Activated naive CD4-positive, alpha-beta T cell treated with anti-CD3 and anti-CD28 coated beads, Interleukin-2, amount 50 U/mL, for 72 hours (primary cell): ENCODE measurements at regions not wholly inside any gene's neighbourhood (a gene's known extent, or its start where the extent isn't known, plus 50 kb on each side); places are given as distances from the start of the nearest gene placed in this dataset.
"Not testable (repeated sequence)": the region's sequence is repeated elsewhere in the genome, so short reads cannot be mapped to it uniquely, and the experiment has no call there.

ENCODE experiments used
- ATAC-seq, 2 donors: fragments of 150-1000 bp; cut with Tn5 transposase; 2 replicates each; pipeline ENCODE4 v1.10.0; 2021; ENCODE audit warnings: mild to moderate bottlenecking in 2 of 2, moderate library complexity in 2 of 2
- DNase-seq, 2 donors: peaks; one replicate each; pipeline ENCODE4 v3.0.0; 2021 to 2022; ENCODE audit warnings: low spot score in 2 of 2
- H3K27ac Mint-ChIP-seq, 2 donors: one replicate each; pipeline ENCODE4 v1.8.0; 2022; ENCODE audit warnings: mild to moderate bottlenecking in 2 of 2, mixed read lengths in 2 of 2
- H3K36me3 Mint-ChIP-seq, 2 donors: one replicate each; pipeline ENCODE4 v1.8.0; 2022; ENCODE audit warnings: mixed read lengths in 2 of 2
- H3K9me3 Mint-ChIP-seq, 2 donors: one replicate each; pipeline ENCODE4 v1.8.0; 2022; ENCODE audit warnings: mixed read lengths in 2 of 2

- Mint-ChIP-seq H3K36me3 (no peaks in the 10 kb centered on the region), H3K27ac (no peak overlapping the region), H3K9me3 (peaks cover 0 to 6% of the 10 kb centered on the region in 2 donors)
- DNase-seq (no peak), ATAC-seq (no peak)
Observed at GRCh38 chr22:27075891-27076290, 418.5 kb downstream of the MIAT start.

GRCh38 chr22:27078064-27078463, 420.7 kb downstream of the MIAT start:
- not testable (repeated sequence) for H3K9me3 Mint-ChIP-seq, DNase-seq, H3K27ac Mint-ChIP-seq, H3K36me3 Mint-ChIP-seq, ATAC-seq

- Mint-ChIP-seq H3K27ac (no peak overlapping the region), H3K9me3 (peaks cover 0 to 3% of the 10 kb centered on the region in 2 donors), H3K36me3 (no peaks in the 10 kb centered on the region)
- no peak for DNase-seq
- no peak for ATAC-seq
Observed at GRCh38 chr22:27080036-27080578, 422.7 kb downstream of the MIAT start.

- no peaks in the 10 kb centered on the region for H3K36me3 Mint-ChIP-seq
- ATAC-seq, result no peak
- H3K27ac Mint-ChIP-seq, result no peak overlapping the region
- H3K9me3 Mint-ChIP-seq, result peaks cover 0 to 3% of the 10 kb centered on the region in 2 donors
- DNase-seq, result no peak
Observed at GRCh38 chr22:27080863-27081262, 423.5 kb downstream of the MIAT start.

- ATAC-seq, result no peak
- H3K36me3 Mint-ChIP-seq, result no peaks in the 10 kb centered on the region
- H3K9me3 Mint-ChIP-seq, result peaks cover 0 to 6% of the 10 kb centered on the region in 2 donors
- H3K27ac Mint-ChIP-seq, result no peak overlapping the region
- no peak for DNase-seq
Observed at GRCh38 chr22:27083610-27084009, 426.2 kb downstream of the MIAT start.

GRCh38 chr22:27084130-27084529, 426.7 kb downstream of the MIAT start:
- no peak for DNase-seq
- H3K9me3 Mint-ChIP-seq, result peaks cover 0 to 6% of the 10 kb centered on the region in 2 donors
- no peak overlapping the region for H3K27ac Mint-ChIP-seq
- no peaks in the 10 kb centered on the region for H3K36me3 Mint-ChIP-seq
- ATAC-seq, result no peak

GRCh38 chr22:27086080-27087044, 429.0 kb downstream of the MIAT start:
- DNase-seq, result no peak
- Mint-ChIP-seq H3K9me3 (peaks cover 0 to 6% of the 10 kb centered on the region in 2 donors), H3K36me3 (no peaks in the 10 kb centered on the region), H3K27ac (no peak overlapping the region)
- no peak for ATAC-seq

GRCh38 chr22:27087051-27087450, 429.7 kb downstream of the MIAT start:
- Mint-ChIP-seq H3K36me3 (no peaks in the 10 kb centered on the region), H3K27ac (no peak overlapping the region), H3K9me3 (peaks cover 0 to 6% of the 10 kb centered on the region in 2 donors)
- ATAC-seq (no peak), DNase-seq (no peak)

- ATAC-seq, result no peak
- no peak overlapping the region for H3K27ac Mint-ChIP-seq
- DNase-seq, result no peak
- H3K9me3 Mint-ChIP-seq, result peaks cover 0 to 6% of the 10 kb centered on the region in 2 donors
- no peaks in the 10 kb centered on the region for H3K36me3 Mint-ChIP-seq
Observed at GRCh38 chr22:27088026-27088425, 430.6 kb downstream of the MIAT start.

GRCh38 chr22:27089264-27089663, 431.9 kb downstream of the MIAT start:
- Mint-ChIP-seq H3K9me3 (peaks cover 0 to 6% of the 10 kb centered on the region in 2 donors), H3K27ac (no peak overlapping the region), H3K36me3 (no peaks in the 10 kb centered on the region)
- no peak for DNase-seq
- no peak for ATAC-seq

GRCh38 chr22:27090611-27091011, 433.2 kb downstream of the MIAT start:
- Mint-ChIP-seq H3K36me3 (no peaks in the 10 kb centered on the region), H3K27ac (no peak overlapping the region), H3K9me3 (peaks cover 0 to 6% of the 10 kb centered on the region in 2 donors)
- no peak for ATAC-seq
- no peak for DNase-seq

- H3K27ac Mint-ChIP-seq, result no peak overlapping the region
- H3K36me3 Mint-ChIP-seq, result no peaks in the 10 kb centered on the region
- no peaks in the 10 kb centered on the region for H3K9me3 Mint-ChIP-seq
- ATAC-seq (no peak), DNase-seq (no peak)
Observed at GRCh38 chr22:27093422-27093821, 436.0 kb downstream of the MIAT start.

GRCh38 chr22:27094633-27095308, 437.4 kb downstream of the MIAT start:
- H3K36me3 Mint-ChIP-seq, result no peaks in the 10 kb centered on the region
- ATAC-seq, result no peak
- no peaks in the 10 kb centered on the region for H3K9me3 Mint-ChIP-seq

GRCh38 chr22:27097506-27097905, 440.1 kb downstream of the MIAT start:
- Mint-ChIP-seq H3K9me3 (no peaks in the 10 kb centered on the region), H3K36me3 (no peaks in the 10 kb centered on the region), H3K27ac (no peak overlapping the region)
- no peak for ATAC-seq
- DNase-seq, result no peak

More at GRCh38 chr22:27094633-27095308, 437.4 kb downstream of the MIAT start:
- no peak overlapping the region for H3K27ac Mint-ChIP-seq
- no peak for DNase-seq

- Mint-ChIP-seq H3K27ac (no peak overlapping the region), H3K9me3 (no peaks in the 10 kb centered on the region)
Observed at GRCh38 chr22:27097933-27098332, 440.5 kb downstream of the MIAT start.

GRCh38 chr22:27099946-27100722, 442.7 kb downstream of the MIAT start:
- DNase-seq, result no peak

More at GRCh38 chr22:27097933-27098332, 440.5 kb downstream of the MIAT start:
- DNase-seq, result no peak
- no peaks in the 10 kb centered on the region for H3K36me3 Mint-ChIP-seq
- ATAC-seq, result no peak

More at GRCh38 chr22:27099946-27100722, 442.7 kb downstream of the MIAT start:
- H3K27ac Mint-ChIP-seq, result peak overlapping the region in 1 of 2 donors; percentile 85
- ATAC-seq, result no peak
- H3K36me3 Mint-ChIP-seq, result no peaks in the 10 kb centered on the region
- no peaks in the 10 kb centered on the region for H3K9me3 Mint-ChIP-seq
